Astrocyte of the cerebellum (primary cell): ENCODE measurements at regions not wholly inside any gene's neighbourhood (a gene's known extent, or its start where the extent isn't known, plus 50 kb on each side); places are given as distances from the start of the nearest gene placed in this dataset.

ENCODE experiments used
- DNase-seq: peaks from one replicate; pipeline ENCODE4 v3.0.0-alpha.2; 2011; ENCODE audit warnings: low read depth
- H3K4me3 ChIP-seq: 2 replicates; pipeline ENCODE4 v1.5.1; 2011; ENCODE audit warnings: mild to moderate bottlenecking, low read depth, low read length, moderate library complexity
- in situ Hi-C: cut with HindIII; loops from 2 replicates; pipeline ENCODE4 v1.10.0; 2017; ENCODE audit warnings: low sequenced_read_pairs
- TF ChIP-seq, protein P1 (sequence below): IDR thresholded peaks from 2 replicates; pipeline ENCODE4 v1.5.1; 2012; ENCODE audit warnings: low read length, low read depth, moderate library complexity, mild to moderate bottlenecking; ENCODE audit errors: missing control alignments

- no peak overlapping the region for H3K4me3 ChIP-seq
- in situ Hi-C loops = no loop called here
- TF ChIP-seq, protein P1, sequence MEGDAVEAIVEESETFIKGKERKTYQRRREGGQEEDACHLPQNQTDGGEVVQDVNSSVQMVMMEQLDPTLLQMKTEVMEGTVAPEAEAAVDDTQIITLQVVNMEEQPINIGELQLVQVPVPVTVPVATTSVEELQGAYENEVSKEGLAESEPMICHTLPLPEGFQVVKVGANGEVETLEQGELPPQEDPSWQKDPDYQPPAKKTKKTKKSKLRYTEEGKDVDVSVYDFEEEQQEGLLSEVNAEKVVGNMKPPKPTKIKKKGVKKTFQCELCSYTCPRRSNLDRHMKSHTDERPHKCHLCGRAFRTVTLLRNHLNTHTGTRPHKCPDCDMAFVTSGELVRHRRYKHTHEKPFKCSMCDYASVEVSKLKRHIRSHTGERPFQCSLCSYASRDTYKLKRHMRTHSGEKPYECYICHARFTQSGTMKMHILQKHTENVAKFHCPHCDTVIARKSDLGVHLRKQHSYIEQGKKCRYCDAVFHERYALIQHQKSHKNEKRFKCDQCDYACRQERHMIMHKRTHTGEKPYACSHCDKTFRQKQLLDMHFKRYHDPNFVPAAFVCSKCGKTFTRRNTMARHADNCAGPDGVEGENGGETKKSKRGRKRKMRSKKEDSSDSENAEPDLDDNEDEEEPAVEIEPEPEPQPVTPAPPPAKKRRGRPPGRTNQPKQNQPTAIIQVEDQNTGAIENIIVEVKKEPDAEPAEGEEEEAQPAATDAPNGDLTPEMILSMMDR = no peak
- no peak for DNase-seq
Observed at GRCh38 chrX:25599061-25599460, 539.1 kb upstream of the MAGEB18 start.

DNA sequence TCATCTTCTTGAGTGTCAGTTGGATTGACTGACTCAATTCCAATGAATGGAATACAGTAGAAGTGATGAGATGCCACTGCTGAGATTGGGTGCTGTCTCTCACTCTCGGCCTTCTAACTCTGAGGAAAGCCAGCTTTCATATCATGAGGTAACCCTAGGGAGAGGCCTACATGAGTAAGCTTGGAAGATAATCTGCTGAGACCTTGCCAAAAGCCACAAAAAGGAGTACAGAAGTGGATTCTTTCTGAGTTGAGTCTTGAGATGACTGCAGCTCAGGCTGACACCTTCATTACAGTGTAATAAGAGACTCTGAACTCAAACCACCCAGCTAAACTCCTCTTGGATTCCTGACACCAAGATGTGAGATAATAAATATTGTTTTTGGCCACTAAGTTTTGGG is 537.4 kb upstream of the MAGEB18 start:
- in situ Hi-C loops = no loop called here
- DNase-seq = no peak
- TF ChIP-seq, protein P1 = no peak

GRCh38 chrX:25601323-25601722 is 536.8 kb upstream of the MAGEB18 start:
- H3K4me3 ChIP-seq = no peak overlapping the region
- in situ Hi-C loops = no loop called here
- TF ChIP-seq, protein P1 = no peak
- DNase-seq = no peak

More for the DNA sequence above, 537.4 kb upstream of the MAGEB18 start:
- H3K4me3 ChIP-seq = no peak overlapping the region

GRCh38 chrX:25618248-25618647 is 519.9 kb upstream of the MAGEB18 start:
- H3K4me3 ChIP-seq = no peak overlapping the region
- in situ Hi-C loops = no loop called here
- TF ChIP-seq, protein P1 = no peak
- no peak for DNase-seq

DNA sequence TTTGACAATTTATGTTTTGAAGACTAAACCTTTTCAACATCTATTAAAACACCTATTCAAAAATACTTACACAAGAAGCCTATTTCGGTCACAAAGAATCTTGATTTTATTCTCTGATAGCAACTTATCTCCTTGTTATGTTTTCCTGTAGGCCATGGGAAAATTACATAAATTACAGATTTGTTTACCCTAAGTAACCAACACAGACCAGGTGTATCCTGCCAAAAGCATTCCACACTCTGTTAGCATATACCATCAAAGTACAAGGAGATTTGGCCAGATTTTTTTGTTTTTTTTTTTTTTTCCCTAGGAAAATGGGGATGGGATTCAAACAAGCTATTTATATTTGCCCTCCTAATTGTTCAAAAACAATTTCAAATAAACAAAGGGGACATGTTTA is 497.9 kb upstream of the MAGEB18 start:
- in situ Hi-C loops = no loop called here
- TF ChIP-seq, protein P1 = no peak
- H3K4me3 ChIP-seq = no peak overlapping the region
- DNase-seq = no peak

GRCh38 chrX:25646156-25646555 is 492.0 kb upstream of the MAGEB18 start:
- H3K4me3 ChIP-seq = no peak overlapping the region
- DNase-seq = no peak
- TF ChIP-seq, protein P1 = no peak

DNA sequence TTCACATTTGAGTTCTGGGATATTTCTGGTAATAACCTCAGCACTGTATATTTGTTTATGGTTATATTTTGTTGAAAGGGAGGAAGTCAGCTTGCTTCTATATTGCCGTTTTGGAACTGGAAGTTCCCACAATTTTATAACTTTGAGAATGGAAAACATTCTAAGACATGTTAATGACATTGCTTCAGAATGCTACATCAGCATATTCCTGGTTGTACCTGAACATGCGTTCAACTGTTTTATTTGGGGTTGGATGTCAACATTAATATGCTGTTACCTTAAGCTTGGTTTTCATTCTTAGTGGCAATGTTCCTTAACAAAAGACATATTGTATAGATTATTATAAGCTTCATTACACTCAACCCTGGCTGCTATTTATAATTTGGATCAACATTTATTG is 489.4 kb upstream of the MAGEB18 start:
- no peak overlapping the region for H3K4me3 ChIP-seq
- TF ChIP-seq, protein P1 = no peak
- DNase-seq = no peak
- in situ Hi-C loops = no loop called here

More at GRCh38 chrX:25646156-25646555, 492.0 kb upstream of the MAGEB18 start:
- in situ Hi-C loops = no loop called here
